ENCODE measurements at regions not wholly inside any gene's neighbourhood (a gene's known extent, or its start where the extent isn't known, plus 50 kb on each side); places are given as distances from the start of the nearest gene placed in this dataset.

DNA sequence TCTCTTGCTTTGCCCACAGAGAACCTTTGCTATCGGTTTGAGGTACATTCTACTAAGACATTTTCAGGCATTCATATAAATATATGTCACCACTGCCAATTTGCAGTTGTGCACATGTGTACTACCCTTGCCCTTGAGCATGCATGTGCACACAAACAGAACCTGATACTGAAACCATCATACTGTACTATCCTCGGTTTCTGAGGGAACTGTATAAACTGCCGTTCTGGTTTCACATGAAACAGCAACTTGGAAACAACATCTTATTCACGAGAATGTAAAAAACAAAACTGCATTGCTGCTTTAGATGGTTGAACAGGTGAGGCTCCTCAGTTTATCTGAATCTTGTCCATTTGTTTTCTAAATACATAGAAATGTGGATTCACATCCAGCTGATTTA is 151.2 kb upstream of the TMEM170B start:
- Histone ChIP-seq H3K36me3 (replicated peaks in 1 of 2; ENCODE audit: control insufficient read depth in 1 of 2, insufficient read depth in 2 of 2, low read length in 2 of 2) (no peaks in the 10 kb centered on the region), H4K20me1 (ENCODE audit: insufficient read depth, low read length) (no peaks in the 10 kb centered on the region), H3K4me1 (ENCODE audit: insufficient read depth, low read length) (peaks cover 54% of the 10 kb centered on the region), H3K27me3 (ENCODE audit: control insufficient read depth in 1 of 2, insufficient read depth in 2 of 2, low read length in 2 of 2) (no peaks in the 10 kb centered on the region), H3K9ac (ENCODE audit: insufficient read depth, low read depth, low read length) (no peak overlapping the region), H3K4me2 (ENCODE audit: low read depth, low read length) (no peak overlapping the region), H3K9me3 (ENCODE audit: low read length) (no peaks in the 10 kb centered on the region), H2AFZ (ENCODE audit: low read length) (no peak overlapping the region), H3K79me2 (ENCODE audit: insufficient read depth, low read length) (no peaks in the 10 kb centered on the region), H3K4me3 (replicated peaks in 1 of 3; ENCODE audit: insufficient read depth in 1 of 3, low read depth in 2 of 3, low read length in 3 of 3) (no peak overlapping the region), H3K27ac (ENCODE audit: extremely low read length, insufficient read depth, low read length) (no peak overlapping the region)
- no peak for ATAC-seq
- DNase-seq (ENCODE audit: low spot score): no peak
- TF ChIP-seq, protein P1, sequence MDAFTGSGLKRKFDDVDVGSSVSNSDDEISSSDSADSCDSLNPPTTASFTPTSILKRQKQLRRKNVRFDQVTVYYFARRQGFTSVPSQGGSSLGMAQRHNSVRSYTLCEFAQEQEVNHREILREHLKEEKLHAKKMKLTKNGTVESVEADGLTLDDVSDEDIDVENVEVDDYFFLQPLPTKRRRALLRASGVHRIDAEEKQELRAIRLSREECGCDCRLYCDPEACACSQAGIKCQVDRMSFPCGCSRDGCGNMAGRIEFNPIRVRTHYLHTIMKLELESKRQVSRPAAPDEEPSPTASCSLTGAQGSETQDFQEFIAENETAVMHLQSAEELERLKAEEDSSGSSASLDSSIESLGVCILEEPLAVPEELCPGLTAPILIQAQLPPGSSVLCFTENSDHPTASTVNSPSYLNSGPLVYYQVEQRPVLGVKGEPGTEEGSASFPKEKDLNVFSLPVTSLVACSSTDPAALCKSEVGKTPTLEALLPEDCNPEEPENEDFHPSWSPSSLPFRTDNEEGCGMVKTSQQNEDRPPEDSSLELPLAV (CRISPR knock-in tag; conservative IDR thresholded peaks at IDR 0.05; ENCODE audit: low read depth): no peak
- TF ChIP-seq NCOA1 (CRISPR knock-in tag; IDR thresholded peaks at IDR 0.05): no peak
- no peak for TF ChIP-seq SALL2 (CRISPR knock-in tag; IDR thresholded peaks at IDR 0.05)
- TF ChIP-seq, protein P2, sequence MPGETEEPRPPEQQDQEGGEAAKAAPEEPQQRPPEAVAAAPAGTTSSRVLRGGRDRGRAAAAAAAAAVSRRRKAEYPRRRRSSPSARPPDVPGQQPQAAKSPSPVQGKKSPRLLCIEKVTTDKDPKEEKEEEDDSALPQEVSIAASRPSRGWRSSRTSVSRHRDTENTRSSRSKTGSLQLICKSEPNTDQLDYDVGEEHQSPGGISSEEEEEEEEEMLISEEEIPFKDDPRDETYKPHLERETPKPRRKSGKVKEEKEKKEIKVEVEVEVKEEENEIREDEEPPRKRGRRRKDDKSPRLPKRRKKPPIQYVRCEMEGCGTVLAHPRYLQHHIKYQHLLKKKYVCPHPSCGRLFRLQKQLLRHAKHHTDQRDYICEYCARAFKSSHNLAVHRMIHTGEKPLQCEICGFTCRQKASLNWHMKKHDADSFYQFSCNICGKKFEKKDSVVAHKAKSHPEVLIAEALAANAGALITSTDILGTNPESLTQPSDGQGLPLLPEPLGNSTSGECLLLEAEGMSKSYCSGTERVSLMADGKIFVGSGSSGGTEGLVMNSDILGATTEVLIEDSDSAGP (CRISPR knock-in tag; IDR thresholded peaks at IDR 0.05; ENCODE audit: borderline replicate concordance): no peak
- TF ChIP-seq, protein P3, sequence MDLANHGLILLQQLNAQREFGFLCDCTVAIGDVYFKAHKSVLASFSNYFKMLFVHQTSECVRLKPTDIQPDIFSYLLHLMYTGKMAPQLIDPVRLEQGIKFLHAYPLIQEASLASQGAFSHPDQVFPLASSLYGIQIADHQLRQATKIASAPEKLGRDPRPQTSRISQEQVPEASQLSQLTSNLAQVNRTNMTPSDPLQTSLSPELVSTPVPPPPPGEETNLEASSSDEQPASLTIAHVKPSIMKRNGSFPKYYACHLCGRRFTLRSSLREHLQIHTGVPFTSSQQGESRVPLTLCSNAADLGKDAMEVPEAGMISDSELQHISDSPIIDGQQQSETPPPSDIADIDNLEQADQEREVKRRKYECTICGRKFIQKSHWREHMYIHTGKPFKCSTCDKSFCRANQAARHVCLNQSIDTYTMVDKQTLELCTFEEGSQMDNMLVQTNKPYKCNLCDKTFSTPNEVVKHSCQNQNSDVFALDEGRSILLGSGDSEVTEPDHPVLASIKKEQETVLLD (CRISPR knock-in tag; IDR thresholded peaks at IDR 0.05; ENCODE audit: low read depth): no peak
- TF ChIP-seq, protein P4, sequence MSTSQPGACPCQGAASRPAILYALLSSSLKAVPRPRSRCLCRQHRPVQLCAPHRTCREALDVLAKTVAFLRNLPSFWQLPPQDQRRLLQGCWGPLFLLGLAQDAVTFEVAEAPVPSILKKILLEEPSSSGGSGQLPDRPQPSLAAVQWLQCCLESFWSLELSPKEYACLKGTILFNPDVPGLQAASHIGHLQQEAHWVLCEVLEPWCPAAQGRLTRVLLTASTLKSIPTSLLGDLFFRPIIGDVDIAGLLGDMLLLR (CRISPR knock-in tag; IDR thresholded peaks at IDR 0.05): no peak
- TF ChIP-seq DNMT1 (CRISPR knock-in tag; IDR thresholded peaks at IDR 0.05): no peak
- no peak for TF ChIP-seq ZNF713 (CRISPR knock-in tag; IDR thresholded peaks at IDR 0.05)
- TF ChIP-seq, protein P5, sequence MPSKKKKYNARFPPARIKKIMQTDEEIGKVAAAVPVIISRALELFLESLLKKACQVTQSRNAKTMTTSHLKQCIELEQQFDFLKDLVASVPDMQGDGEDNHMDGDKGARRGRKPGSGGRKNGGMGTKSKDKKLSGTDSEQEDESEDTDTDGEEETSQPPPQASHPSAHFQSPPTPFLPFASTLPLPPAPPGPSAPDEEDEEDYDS (CRISPR knock-in tag; IDR thresholded peaks at IDR 0.05): no peak
- no peak for TF ChIP-seq ZSCAN12 (CRISPR knock-in tag; IDR thresholded peaks at IDR 0.05)
- no peak for TF ChIP-seq MAF1 (CRISPR knock-in tag; IDR thresholded peaks at IDR 0.05; ENCODE audit: borderline replicate concordance)
- TF ChIP-seq, protein P6, sequence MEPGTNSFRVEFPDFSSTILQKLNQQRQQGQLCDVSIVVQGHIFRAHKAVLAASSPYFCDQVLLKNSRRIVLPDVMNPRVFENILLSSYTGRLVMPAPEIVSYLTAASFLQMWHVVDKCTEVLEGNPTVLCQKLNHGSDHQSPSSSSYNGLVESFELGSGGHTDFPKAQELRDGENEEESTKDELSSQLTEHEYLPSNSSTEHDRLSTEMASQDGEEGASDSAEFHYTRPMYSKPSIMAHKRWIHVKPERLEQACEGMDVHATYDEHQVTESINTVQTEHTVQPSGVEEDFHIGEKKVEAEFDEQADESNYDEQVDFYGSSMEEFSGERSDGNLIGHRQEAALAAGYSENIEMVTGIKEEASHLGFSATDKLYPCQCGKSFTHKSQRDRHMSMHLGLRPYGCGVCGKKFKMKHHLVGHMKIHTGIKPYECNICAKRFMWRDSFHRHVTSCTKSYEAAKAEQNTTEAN (CRISPR knock-in tag; conservative IDR thresholded peaks at IDR 0.05): no peak
- TF ChIP-seq SOX5 (CRISPR knock-in tag; IDR thresholded peaks at IDR 0.05; ENCODE audit: borderline replicate concordance): no peak
- no peak for TF ChIP-seq STAT5B (CRISPR knock-in tag; IDR thresholded peaks at IDR 0.05)
- TF ChIP-seq HDAC6 (IDR thresholded peaks at IDR 0.05; ENCODE audit: low read depth, low read length): no peak
- no peak for TF ChIP-seq GATAD2A (CRISPR knock-in tag; IDR thresholded peaks at IDR 0.05)
- no peak for TF ChIP-seq SP140L (CRISPR knock-in tag; IDR thresholded peaks at IDR 0.05; ENCODE audit: borderline replicate concordance)
- no peak for TF ChIP-seq MEF2D (CRISPR knock-in tag; IDR thresholded peaks at IDR 0.05)
- no peak for TF ChIP-seq ZNF746 (CRISPR knock-in tag; IDR thresholded peaks at IDR 0.05)
- no peak for TF ChIP-seq ZNF501 (CRISPR knock-in tag; IDR thresholded peaks at IDR 0.05)
- no TSS peak for BruUV-seq (replicated peaks)
- POLR2A ChIA-PET: interaction anchor here (1.3 kb wide), 1 partner anchor 153 kb away, joined by 4 read pairs; the partner anchor contains the start of gene NEDD9
- FAIRE-seq: no peak
- in situ Hi-C loops (cut with HindIII; ENCODE audit: extremely low pct_ligation_motif_present, low pct_unique_long_range_greater_than_20kb): no loop called here
- CTCF ChIA-PET (ENCODE audit: low intra/inter-chr PET ratio, low total read pairs): no interaction called here
- intact Hi-C loops (cut with micrococcal nuclease; ENCODE audit: unreplicated experiment): no loop called here
- WGBS (ENCODE audit: low lambda C conversion rate): 97% methylated on average over 4 of the region's 4 CpGs

Measured in HepG2 (cell line).